ENCODE measurements at regions not wholly inside any gene's neighbourhood (a gene's known extent, or its start where the extent isn't known, plus 50 kb on each side); places are given as distances from the start of the nearest gene placed in this dataset.

DNA sequence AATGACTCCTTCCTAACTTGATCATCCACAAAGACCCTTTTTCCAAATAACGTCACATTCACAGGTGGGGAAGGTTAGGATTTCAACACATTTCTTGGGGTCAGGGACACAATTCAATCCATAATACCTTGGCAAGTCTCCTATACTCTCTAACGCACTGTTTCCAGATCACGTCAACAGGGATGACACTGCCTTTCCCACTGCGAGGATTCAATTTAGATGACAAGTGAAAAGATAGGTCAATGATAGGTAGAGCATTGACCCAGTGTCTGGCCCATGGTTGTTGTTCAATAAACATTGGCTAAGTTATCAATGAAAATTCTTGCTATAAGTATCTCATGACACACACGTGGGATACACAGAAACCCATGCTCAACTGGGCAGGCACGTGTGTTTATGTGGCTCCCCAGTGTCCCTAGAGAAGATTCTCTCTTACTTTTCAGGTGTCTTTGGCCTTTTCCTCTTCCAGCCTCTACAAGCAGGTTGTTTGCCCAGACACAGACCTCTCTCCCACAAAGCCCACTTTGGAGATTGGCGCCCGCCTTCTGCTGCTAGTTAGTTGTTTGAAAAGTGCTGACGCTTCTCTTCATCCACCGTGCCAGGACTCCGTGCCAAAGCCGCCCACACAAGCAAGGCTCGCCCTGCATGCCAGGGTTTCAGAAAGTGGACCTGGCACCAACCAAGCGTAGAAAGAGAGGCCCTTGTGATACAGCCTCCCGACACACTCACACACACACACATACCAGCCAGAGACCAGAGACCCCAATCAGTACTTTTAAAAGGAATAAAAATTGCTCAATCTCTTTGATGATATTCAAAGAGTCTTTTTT is 594.5 kb downstream of the BNC2 start:
- ATAC-seq: no peak
- no peak overlapping the region for H3K9ac ChIP-seq (ENCODE audit: low read length)
- no peak overlapping the region for H2AFZ ChIP-seq (ENCODE audit: low read depth, low read length, poor library complexity, severe bottlenecking)
- no peak for DNase-seq (ENCODE audit: low read depth, low spot score)
- intact Hi-C loops (cut with micrococcal nuclease): no loop called here
- H3K27me3 ChIP-seq (ENCODE audit: insufficient read depth, low read length): no peaks in the 10 kb centered on the region
- H4K20me1 ChIP-seq (ENCODE audit: insufficient read depth): no peaks in the 10 kb centered on the region
- no peaks in the 10 kb centered on the region for H3K36me3 ChIP-seq (ENCODE audit: control insufficient read depth in 1 of 2, insufficient read depth in 2 of 2, low read length in 2 of 2)
- ChIA-PET CTCF (no interaction called here), RAD21 (ENCODE audit: low non-redundant PET in 1 of 2, low total read pairs in 2 of 2, uncharacterized antibody in 2 of 2, unreplicated experiment in 2 of 2) (no interaction called here), POLR2A (no interaction called here)
- no peaks in the 10 kb centered on the region for H3K9me3 ChIP-seq (ENCODE audit: control insufficient read depth in 1 of 2, insufficient read depth in 1 of 2, low read depth in 1 of 2, low read length in 2 of 2)
- H3K4me2 ChIP-seq (ENCODE audit: low read length): no peak overlapping the region
- no peaks in the 10 kb centered on the region for H3K79me2 ChIP-seq (ENCODE audit: insufficient read depth, low read length)
- BruUV-seq (replicated peaks): no TSS peak
- TF ChIP-seq SP1 (IDR thresholded peaks at IDR 0.05; ENCODE audit: low read depth) (no peak), POLR2A (IDR thresholded peaks at IDR 0.05; ENCODE audit: borderline replicate concordance, extremely low read depth, insufficient read depth, insufficient read length) (no peak), JUND (IDR thresholded peaks at IDR 0.05) (no peak), CBX3 (IDR thresholded peaks at IDR 0.05; ENCODE audit: low read depth) (no peak), CTCF (IDR thresholded peaks at IDR 0.05 in 2 of 3, conservative IDR thresholded peaks at IDR 0.05 in 1 of 3; ENCODE audit: borderline replicate concordance in 1 of 3, insufficient read depth in 1 of 3, low read depth in 2 of 3, low read length in 2 of 3) (no peak), EZH2phosphoT487 (IDR thresholded peaks at IDR 0.05; ENCODE audit: borderline replicate concordance) (no peak)
- no peaks in the 10 kb centered on the region for H3K9me2 ChIP-seq (ENCODE audit: insufficient read depth)
- no peaks in the 10 kb centered on the region for H3K4me1 ChIP-seq (ENCODE audit: control insufficient read depth in 1 of 2, insufficient read depth in 2 of 2, low read length in 2 of 2)
- no peak overlapping the region for H3K27ac ChIP-seq (ENCODE audit: low read depth, low read length)
- H3K4me3 ChIP-seq (replicated peaks in 1 of 2; ENCODE audit: low read depth in 1 of 2, low read length in 2 of 2): no peak overlapping the region

DNA sequence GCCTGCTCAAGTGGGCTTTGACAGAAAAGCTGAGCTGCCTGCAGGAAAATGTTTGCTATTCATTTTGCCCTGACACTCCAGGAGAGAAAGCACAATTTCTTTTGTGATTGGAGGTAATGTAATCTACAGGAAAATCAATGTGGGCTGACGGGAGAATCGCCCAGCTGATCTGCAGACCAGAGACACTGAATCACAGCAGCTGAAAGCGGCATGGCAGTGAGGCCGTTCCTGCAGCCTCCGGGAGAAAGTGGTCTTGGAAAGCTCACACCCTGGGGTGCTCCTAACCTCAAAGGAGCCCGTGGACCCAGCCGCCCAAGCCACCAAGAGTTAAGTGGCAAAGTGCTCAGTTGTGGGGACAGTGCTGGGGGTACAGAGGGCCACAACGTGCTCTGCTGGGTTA is 593.6 kb downstream of the BNC2 start:
- intact Hi-C loops (cut with micrococcal nuclease): no loop called here
- no peak overlapping the region for H2AFZ ChIP-seq (ENCODE audit: low read depth, low read length, poor library complexity, severe bottlenecking)
- H3K27me3 ChIP-seq (ENCODE audit: insufficient read depth, low read length): no peaks in the 10 kb centered on the region
- no peaks in the 10 kb centered on the region for H3K9me2 ChIP-seq (ENCODE audit: insufficient read depth)
- ChIA-PET POLR2A (no interaction called here), RAD21 (ENCODE audit: low non-redundant PET in 1 of 2, low total read pairs in 2 of 2, uncharacterized antibody in 2 of 2, unreplicated experiment in 2 of 2) (no interaction called here), CTCF (no interaction called here)
- no TSS peak for BruUV-seq (replicated peaks)
- no peak overlapping the region for H3K27ac ChIP-seq (ENCODE audit: low read depth, low read length)
- DNase-seq (ENCODE audit: low read depth, low spot score) (no peak), ATAC-seq (no peak)
- H3K9me3 ChIP-seq (ENCODE audit: control insufficient read depth in 1 of 2, insufficient read depth in 1 of 2, low read depth in 1 of 2, low read length in 2 of 2): no peaks in the 10 kb centered on the region
- H3K4me2 ChIP-seq (ENCODE audit: low read length): no peak overlapping the region
- H3K4me3 ChIP-seq (replicated peaks in 1 of 2; ENCODE audit: low read depth in 1 of 2, low read length in 2 of 2): no peak overlapping the region
- H3K36me3 ChIP-seq (ENCODE audit: control insufficient read depth in 1 of 2, insufficient read depth in 2 of 2, low read length in 2 of 2): no peaks in the 10 kb centered on the region
- no peaks in the 10 kb centered on the region for H3K4me1 ChIP-seq (ENCODE audit: control insufficient read depth in 1 of 2, insufficient read depth in 2 of 2, low read length in 2 of 2)
- no peaks in the 10 kb centered on the region for H3K79me2 ChIP-seq (ENCODE audit: insufficient read depth, low read length)
- H3K9ac ChIP-seq (ENCODE audit: low read length): no peak overlapping the region
- no peaks in the 10 kb centered on the region for H4K20me1 ChIP-seq (ENCODE audit: insufficient read depth)
- no peak for TF ChIP-seq CBX3 (IDR thresholded peaks at IDR 0.05; ENCODE audit: low read depth)
- no peak for TF ChIP-seq MAX (IDR thresholded peaks at IDR 0.05)
- no peak for TF ChIP-seq CTCF (IDR thresholded peaks at IDR 0.05 in 2 of 3, conservative IDR thresholded peaks at IDR 0.05 in 1 of 3; ENCODE audit: borderline replicate concordance in 1 of 3, insufficient read depth in 1 of 3, low read depth in 2 of 3, low read length in 2 of 3)
- TF ChIP-seq SRF (IDR thresholded peaks at IDR 0.05; ENCODE audit: low read depth): no peak
- no peak for TF ChIP-seq REST (IDR thresholded peaks at IDR 0.05; ENCODE audit: low read depth)
- TF ChIP-seq YY1 (IDR thresholded peaks at IDR 0.05; ENCODE audit: extremely low read depth, insufficient replicate concordance, low read depth, low read length): no peak
- no peak for TF ChIP-seq SIN3A (IDR thresholded peaks at IDR 0.05; ENCODE audit: low read depth)
